Stimulated activated naive CD4-positive, alpha-beta T cell (primary cell): ENCODE measurements at regions not wholly inside any gene's neighbourhood (a gene's known extent, or its start where the extent isn't known, plus 50 kb on each side); places are given as distances from the start of the nearest gene placed in this dataset.

Experiments
- DNase-seq, 6 experiments: peaks; one replicate each; lab custom pipeline; 2025; lab: John Stamatoyannopoulos, UW

DNA sequence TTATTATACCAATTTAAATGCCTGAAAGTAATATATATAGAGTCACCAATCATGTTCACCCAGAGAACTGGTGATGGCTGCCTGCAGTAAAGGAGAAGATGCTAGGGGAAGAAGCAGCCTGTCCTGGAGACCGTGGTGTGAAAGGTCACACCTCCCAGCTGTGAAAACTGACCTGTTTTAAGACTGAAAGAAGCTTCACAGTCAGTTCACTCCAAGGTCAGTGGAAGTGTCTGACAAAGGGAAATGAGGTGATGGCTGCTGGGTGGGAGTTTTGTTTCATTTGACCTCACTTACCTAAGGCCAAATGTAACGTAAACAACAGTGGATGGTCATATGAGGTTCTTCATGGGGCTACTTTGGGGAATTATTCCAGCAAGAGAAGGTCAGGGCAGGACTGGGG lies 352.1 kb upstream of the GATB start:
- no peak for DNase-seq

DNA sequence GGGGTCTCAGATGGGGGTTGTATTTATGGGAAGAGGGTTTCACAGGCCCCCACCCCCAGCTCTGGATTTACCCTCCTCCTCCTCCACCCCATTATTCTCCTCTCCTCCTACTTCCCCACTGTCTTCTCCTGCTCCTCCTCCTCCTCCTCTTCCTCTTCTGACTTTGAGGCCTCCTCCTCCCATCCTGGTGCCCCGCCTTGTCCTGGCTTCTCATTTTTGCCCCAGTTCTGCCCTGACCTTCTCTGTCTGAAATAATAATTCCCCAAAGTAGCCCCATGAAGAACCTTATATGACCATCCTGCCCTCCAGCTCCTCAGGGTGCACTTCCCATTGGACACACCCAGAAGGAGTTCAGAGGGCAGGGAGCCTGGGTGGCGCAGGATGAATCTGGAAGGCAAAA lies 351.4 kb upstream of the GATB start:
- DNase-seq = no peak

DNA sequence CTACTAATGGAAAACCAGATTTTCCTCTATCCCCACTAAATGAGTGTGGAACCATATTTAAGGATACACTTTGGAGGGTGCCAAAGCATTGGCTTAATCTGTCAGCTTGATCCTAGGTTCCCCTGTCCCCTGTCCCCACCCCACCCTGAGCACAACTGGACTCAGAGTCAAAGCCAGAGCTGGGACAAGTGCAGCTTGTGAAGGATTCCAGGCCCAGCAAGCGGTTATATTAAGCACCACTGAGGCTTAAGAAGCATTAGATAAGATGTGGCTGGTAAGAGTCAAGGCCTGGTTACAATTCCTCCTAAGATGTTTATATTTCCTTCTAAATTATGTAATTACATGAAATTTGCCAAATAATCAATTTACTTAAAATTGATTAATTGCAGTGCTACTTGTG lies 350.0 kb upstream of the GATB start:
- no peak for DNase-seq

DNA sequence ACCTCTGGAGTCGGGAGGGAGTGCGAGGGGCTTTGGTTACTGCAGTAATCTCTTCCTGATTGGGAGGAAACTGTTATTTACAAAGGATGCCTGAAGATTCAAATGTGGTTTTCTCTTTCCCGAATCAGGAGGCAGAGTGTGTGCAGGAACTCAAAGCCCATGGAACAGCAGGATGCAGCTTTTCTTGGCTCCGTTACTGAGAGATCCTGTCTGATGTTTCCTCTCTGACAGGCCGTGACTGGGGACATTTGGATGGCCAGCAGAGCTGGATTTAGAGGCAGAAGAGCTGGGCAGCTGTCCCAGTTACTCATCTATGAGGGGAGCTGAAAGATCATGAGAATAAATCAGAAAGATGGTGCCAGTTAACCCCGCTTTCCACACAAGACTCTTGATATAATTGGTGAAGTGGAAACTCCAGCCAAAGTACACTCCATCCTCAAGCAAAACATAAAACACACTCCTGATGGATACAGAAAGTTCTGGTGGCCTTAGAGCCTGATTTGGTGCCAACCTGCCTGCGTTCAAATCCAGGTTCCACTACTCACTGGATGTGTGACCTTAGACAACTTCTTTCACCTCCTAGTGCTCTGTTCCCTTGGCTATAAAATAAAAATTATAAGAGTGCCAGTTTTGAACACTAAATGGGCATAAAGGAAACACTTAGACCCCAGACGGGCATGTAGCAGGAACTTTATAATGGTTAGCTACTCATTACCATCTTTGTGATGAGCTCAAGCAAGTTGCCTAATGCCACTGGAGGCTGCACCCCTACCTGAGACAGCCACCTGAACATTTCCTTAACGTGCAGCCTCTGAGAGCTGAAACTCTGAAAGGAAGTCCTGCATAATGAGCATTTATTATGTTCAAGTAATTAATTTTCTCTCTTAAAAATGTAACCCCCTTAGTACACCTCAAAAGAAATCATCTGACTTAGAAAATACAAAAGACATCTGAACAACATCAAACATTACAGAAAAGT lies 349.0 kb upstream of the GATB start:
- peak in 1 of 6 experiments; percentile 9 for DNase-seq

DNA sequence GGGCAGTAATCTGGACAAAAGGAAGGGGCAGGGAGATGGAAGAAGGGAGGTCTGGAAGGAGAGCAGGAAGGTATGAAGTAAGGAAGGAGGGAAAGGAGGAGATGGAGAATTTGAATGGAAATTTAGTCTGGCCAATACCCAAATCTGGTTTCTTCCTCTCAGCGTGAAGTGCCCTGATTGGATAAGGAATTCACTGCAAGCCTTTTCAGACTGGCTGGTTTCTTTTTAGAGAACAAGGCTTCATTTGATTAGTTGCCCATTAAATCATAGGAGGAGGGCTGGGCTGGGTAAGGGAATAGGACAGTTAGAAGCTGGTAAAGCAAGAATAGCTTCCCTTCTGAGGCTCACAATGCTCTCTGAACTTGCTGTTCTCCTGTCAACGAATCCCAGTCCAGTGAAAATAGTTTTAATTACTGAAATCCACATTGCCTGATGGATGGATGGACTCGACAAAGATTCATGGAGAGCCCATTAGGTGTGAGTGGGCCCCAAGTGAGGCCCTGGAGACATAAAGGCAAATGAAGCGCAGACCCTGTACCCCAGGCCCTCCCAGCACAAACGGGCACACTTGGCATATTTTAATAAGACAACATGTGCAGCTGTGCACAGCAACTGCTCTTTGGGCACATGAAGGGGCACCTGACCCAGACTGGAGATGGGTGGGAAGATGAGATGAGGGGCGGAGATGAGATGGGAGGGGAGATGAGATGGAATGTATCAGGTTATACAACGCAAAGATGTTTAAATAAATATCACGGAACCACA lies 347.1 kb upstream of the GATB start:
- peak in 1 of 6 experiments; percentile 29 for DNase-seq

DNA sequence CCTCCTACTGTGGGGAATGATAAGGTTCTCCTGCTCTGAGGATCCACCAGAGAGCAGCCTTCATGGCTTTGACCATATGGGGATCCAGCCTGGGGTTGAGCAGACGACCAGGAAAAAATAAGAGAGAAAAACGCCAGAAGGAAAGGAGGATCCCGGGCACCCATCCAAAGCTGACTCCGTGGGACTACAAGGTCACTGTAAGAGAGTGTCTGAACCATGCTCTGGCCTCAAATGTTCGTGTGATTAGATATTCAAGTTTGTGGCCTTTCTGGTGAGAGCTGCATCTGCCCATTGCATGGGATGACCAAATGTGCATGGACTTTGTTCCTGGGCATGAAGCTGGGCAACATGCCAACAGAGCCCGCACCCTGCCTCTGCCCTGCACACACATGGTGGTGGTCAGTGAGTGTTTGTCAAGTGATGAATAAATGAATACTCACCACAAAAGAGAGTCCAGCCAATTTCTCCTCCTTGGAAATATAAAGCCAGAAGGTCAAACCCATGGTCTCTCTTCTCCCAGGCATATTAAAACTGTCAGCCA lies 346.0 kb upstream of the GATB start:
- no peak for DNase-seq

DNA sequence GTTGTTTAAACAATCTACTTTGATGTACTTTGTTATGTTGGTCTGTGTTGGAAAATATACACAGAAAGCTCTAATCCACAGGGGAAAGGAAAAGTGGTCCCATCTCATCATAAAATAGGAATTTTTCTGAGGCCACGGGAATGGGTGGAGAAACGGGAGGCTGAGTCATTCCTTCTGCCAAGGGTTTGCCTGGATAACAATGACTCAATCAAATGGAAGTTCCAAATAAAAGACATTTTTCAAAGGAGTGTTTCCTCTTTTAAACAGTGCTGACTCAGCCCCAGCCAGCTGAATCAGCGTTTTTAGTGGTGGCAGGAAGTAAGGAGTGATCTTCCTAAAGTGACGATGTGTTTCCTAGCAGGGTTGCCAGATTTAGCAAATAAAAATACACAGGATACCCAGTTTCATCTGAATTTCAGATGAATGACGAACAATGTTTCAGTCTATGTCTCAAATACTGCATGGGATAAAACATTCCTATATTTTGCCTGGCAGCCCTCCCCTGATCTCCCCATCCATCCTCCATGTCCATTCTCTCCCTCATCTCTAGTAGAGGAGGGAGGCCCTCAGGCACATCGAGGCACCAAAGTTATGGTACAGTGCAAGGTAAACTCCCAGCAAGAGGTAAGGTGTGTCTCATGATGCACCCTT lies 345.4 kb upstream of the GATB start:
- DNase-seq = peak in 2 of 6 experiments; percentile 3 to 25

DNA sequence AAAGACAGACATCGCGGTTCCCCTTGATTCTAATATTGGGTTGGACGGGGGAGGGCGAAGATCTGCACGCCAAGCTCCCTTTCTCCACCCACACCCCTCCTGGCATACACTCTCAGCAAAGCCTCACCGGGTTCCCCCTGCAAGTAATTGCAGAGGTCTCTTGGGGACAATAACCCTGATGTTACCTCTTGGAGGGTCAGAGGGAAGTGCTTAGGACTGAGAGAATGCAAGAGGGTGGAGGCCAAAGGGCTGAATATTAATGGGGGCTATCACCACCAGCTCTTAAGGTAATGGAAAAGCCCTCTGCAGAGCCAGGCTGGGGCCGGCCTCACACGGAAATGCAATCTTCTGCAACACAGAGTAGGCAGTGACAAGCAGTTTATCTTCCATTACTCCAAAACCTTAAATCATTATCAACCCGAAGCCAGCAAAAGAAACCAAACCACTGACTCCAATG lies 344.1 kb upstream of the GATB start:
- no peak for DNase-seq

DNA sequence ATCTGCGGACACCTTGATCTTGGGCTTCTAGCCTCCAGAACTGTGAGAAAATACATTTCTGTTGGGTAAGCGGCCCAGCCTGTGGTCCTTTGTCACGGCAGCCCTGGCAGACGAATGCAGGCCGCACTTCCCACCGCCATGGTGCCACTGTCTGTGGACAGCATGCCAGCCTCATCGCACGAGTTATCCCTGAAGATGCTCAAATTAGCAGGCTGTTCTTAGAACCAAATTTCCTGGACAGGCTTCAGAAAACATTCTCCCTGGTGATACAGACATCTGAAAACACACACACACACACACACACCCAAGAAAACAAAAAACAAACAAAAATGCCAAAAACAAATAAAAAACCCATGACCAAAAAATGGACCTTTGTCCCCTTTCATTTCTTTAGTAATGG lies 343.5 kb upstream of the GATB start:
- no peak for DNase-seq

DNA sequence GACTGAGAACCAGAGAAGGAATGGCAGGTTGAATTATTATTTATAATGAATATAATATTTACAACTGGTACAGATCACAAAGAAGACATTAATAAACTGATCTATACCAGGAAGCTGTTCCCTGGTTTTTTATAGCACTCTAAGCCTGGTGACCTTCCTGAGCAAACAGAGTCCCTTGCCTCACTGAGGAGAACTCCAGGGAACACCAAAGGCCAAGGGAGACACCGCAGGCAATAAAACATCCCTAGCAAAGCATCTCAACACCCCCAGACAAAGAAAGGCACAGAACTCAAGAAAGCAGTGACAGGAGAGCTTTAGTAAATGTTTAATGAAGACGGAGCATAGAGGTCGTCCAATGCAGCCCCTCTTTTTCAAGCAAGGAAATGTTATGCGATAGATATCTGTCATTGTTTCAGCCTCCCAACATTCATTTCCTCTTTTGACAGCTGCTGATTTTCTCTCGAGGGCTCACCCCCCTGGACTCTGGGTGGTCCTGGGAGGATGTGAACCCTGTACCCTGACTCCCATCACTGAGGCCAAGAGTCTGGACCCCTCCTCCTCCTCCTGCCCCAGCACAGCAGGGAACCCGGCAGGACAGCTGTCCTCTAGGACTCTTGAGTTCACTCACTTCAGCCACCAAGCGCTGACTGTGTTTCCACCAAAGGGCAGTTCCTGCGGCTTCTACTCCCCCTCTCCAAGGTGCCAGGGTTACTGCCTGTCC lies 342.5 kb upstream of the GATB start:
- no peak for DNase-seq

DNA sequence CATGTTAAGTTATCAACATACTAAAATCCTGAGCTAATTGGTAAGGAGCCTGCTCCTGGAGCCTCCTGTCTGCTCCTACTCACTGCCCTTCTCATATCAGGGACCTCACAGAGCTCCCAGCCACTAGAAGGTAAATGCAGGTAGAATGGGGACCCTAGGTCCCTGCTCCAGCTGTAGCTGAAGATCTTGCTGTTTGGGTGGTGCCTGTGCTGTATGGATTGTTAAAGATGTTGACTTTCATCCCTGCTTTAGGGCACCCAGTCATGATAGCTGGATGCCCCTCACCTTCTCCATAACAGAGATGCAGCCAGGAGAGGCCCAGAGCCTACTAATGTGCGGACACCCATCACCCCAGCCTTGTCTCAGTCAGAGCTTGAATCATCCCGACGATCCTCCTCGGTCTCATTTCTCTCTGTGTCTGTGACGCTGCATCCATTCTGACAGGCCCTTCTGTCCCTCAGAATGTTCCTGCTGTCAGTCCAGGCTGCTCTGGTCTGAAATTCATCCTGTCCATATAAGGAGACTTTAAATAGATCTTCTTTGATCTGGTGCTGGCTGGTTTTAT lies 341.7 kb upstream of the GATB start:
- peak in 1 of 6 experiments; percentile 1 for DNase-seq

DNA sequence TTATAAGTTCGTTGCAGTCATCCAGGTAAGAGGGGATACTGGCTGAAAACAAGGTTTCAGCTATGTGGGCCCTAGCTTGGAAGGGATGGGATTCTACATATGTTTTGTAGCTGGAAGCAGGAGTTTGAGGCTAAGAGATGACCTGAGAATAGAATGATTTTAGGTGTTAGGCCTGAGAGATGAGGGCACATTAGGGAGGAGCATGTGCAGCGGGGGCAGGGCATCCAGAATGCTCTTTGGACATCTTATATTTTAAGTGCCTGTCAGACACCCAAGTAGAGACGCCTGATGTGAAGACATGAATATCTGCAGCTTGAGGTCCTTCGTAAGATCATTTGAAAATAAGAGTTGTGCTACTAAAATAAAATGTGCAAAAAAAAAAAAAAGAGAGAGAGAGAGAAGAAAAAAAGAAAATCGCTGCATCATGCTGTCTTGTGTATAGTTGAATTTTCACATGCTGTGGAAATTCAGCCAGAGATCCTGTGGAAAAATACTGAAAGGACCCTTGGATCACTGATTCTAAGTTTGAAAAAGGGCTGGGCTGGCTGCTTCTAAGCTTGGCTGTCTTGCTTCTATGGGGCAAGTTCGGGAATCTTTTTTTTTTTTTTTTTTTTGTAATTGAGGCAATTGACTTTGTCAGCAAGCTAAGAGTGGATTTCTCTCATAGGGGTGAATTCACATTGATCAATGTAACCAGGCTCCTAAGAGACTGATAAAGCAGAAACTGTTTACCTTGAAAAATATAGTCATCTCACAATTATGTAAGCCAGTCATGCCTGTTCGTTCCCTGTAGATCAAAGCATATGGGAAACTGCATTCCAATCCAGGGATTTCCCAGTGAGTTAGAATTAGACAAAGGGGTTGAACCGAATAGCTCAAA lies 341.0 kb upstream of the GATB start:
- peak in 3 of 6 experiments; percentile 1 to 25 (median 3) for DNase-seq

DNA sequence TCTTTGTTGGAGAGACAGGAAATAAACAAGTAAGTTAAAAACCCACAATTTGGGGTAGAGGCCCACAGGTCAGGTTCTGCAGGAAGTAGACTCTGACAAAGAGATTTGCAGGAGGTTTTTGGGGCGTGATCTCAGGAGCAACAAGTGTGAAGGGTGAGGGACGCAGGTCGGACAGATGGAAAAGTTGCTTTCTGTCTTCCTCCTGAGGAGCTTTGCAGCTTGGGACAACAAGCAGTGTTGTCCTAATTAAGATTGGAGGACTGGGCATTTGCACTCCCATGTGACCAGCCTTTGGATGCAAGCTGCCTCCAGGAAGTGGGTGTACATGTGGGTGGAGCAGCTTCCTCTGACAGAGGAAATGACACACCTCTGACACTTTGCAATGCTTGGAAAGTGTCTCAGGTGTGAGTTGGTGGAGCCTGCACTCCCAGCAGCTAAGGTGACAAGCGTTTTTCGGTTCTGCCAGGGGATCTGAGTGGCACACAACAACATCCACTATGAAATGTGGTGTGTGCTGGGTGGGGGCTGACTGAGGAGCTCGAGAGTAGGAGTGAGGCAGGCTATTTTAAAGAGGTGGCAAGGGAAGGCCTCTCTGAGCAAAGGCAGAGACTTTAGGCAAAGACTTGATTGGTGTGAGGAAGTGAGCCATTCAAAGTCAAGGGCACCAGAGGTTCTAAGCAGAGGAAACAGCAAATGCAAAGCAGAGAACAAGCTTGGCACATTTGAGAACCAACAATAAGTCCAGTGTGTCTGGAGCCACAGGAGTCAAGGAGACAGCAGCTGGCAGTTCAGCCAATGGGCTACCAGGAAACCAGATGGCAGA lies 339.8 kb upstream of the GATB start:
- peak; percentile 69 to 99 (median 86) for DNase-seq

DNA sequence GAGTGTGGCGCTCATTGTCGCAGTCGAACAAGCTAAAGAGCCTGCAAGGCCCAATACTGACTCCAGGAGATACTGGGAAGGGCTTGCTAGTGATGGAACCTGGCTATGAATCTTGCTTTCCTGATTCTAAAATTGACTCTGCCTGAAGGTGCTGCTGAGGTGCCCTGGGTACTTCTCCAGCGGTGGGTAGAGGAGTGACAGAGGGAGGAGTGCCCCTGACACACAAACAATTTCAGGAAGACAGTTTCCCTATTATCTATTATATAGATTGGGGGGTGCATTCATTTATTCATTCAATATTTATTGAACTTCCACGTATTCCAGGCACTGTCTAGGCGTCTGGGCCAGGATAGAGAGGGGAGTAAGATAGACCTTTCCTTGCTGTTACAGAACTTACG lies 339.2 kb upstream of the GATB start:
- DNase-seq = peak in 1 of 6 experiments; percentile 36

DNA sequence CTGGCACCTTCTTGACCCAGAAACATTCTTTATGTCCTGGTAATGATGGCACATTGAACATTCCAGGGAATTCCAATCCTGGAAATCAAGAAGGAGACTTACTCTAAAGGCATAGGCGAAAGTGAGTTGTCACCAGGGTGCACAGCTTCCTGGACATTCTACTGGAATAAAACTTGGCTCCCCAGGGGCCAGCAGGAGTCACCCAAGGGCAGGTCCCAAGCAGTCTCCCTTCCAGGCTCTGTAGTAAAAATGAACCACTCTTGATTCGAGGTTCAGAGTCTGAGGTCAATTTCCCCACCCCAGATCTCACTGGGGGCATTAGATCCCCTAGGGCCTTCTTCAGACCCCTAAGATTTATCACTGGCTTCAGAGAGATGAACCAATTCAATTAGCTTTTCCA lies 338.7 kb upstream of the GATB start:
- DNase-seq = no peak

DNA sequence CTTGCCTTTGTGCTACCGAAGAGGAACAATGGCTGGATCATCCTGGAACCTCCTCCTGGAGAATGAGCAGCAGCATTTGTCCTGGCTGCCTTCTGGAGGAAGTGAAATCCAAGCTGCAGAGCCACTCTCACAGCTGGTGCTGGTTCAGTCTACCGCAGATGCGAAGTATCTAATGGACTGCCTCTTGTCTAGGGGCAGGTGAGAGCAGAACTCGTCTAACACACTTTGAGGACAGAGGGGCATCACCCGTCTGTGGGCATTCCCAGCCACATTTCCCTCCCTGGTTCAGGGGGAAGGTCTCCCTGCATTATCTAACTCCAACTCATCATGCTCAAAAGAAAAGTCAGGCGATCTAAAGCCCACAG lies 338.2 kb upstream of the GATB start:
- DNase-seq = no peak

DNA sequence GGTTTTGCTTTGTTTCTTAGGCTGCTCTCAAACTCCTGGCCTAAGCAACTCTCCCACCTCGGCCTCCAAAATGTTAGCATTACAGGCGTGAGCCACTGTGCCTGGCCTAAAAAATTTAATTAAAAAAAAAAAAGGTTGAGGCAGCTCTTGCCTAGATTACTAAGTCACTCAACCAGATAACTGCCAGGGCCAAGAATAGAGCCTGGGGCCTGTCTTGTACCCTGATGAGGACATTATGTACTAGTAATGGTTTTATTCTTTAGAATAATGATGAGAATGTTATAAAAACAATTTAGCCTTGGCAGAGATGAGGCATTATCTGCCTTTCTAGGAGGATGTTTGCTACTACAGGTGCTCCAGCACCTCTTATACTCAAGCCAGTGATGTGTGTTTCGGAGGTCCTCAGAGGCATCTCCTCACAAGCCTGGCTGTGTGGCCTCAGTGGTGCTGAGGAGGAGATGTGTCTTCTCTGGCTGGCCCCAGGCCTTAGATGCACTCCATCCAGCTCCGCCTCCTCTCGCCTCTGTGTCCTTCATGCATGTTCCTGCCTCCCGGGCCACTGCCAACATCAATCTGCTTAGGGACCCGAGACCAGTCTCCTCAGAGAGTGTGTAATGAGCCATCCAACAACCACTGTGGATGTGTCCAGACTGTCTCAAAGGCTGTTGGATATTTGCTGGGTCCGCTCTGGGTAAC lies 337.7 kb upstream of the GATB start:
- peak in 1 of 6 experiments; percentile 26 for DNase-seq

DNA sequence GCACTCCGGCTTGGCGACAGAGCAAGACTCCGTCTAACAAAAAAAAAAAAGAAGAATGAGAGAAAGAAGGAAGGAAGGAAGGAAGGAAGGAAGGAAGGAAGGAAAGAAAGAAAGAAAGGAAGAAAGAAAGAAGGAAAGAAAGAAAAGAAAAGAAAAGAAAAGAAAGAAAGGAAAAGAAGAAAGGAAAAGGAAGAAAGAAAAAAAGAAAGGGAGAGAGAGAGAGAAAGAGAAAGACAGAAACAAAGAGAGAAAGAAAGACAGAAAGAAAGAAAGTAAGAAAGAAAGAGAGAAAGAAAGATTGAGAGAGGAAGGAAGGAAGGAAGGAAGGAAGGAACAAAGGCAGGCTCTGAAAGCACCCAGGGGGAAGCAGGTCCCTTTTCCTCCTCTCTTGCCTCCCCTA lies 336.6 kb upstream of the GATB start:
- no peak for DNase-seq

DNA sequence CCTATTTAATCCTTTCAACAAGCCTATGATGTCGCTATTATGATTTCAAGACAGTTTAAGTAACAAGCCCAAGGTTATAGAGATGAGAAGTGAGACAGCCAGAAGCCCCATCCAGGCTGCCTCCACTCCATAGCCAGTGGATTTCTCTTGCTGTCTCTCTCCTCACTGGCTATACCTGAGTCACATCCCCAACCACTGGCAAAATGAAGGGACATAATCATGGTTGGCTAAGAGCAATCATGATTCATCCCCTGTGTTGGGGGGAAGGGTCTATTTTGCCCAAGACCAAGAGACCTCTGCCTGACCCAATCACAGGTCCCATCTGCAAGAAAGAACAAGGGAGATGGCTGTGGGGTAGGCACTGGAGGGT lies 334.9 kb upstream of the GATB start:
- no peak for DNase-seq
